Hindlimb muscle (tissue), 1 donor: ENCODE measurements at regions not wholly inside any gene's neighbourhood (a gene's known extent, or its start where the extent isn't known, plus 50 kb on each side); places are given as distances from the start of the nearest gene placed in this dataset.
A peak's percentile ranks its signal among the peaks of the same experiment; 100 is the strongest.
"Not testable (repeated sequence)": the region's sequence is repeated elsewhere in the genome, so short reads cannot be mapped to it uniquely, and the experiment has no call there.

ENCODE experiments used
- DNase-seq: peaks from one replicate; pipeline ENCODE4 v3.0.0-alpha.2; 2013

GRCh38 chr6:924661-925060 lies 231.7 kb upstream of the EXOC2 start:
- DNase-seq: no peak

GRCh38 chr6:921400-921799 lies 228.5 kb upstream of the EXOC2 start:
- no peak for DNase-seq

- DNase-seq: no peak
Measured at GRCh38 chr6:920512-920911, 227.6 kb upstream of the EXOC2 start.

- no peak for DNase-seq
Measured at GRCh38 chr6:919500-919899, 226.6 kb upstream of the EXOC2 start.

DNA sequence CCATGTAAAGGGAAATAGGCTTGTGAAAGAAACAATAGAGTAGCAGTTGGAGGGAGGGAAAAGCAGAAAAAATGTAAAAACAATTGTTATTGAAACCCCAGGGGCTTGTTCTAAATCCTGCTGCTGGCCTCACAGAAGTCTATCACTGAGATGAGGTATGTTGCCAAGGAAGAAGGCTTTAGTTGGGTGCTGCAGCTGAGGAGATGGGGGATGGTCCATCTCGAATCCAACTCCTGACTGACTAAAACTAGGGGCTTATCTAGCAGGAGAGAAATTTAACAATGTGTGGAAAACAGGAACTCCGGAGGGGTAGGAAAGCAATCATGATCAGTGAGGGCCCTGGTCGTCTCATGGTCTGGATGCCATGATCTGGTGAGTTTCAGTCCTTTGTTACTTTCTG lies 225.0 kb upstream of the EXOC2 start:
- DNase-seq: no peak

- DNase-seq: no peak
Measured at GRCh38 chr6:917296-917695, 224.4 kb upstream of the EXOC2 start.

- no peak for DNase-seq
Measured at GRCh38 chr6:916131-916530, 223.2 kb upstream of the EXOC2 start.

DNA sequence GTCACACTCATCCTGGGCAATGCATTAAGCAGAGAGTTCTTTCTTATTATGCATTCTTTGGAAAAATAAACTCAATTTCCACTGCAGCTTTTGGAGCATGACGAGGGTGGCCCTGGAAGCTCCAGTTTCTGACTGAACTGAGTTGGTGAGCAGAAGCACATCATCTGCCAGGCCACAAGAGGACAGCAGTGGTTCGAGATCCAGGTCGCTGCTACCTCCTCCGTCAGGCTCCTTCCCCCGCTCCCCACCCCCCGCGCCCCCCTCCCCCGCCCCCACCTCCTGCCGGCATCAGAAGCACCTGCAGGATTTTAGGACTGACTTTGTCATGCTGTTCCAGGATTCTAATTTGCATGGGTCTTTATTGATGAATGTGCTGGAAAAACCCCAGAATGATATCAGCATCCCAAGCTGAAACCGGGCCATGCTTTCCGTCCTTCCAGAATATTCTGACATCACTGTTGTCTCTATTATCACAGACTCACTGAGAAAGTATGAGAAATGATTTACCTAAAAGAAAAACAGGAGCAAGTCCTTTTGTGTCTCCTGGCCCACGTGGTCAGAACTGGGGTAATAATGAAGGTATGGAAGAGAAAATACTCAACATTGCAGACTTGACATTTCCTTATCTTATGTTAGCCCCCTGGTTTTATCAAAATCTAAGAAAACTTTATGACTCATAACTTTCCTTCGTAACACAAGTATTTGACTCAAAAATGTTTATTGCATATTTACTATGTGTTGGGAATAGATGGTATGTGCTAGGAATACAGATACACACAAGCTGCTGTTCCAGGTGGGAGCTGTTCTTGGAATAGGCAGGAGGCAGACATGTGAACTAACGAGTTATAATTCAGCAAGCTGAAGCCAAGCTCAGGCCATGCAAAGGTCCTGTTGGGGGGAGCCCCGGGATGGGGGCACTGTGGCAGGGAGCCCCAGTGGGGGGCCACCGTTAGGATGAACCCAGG lies 220.2 kb upstream of the EXOC2 start:
- peak; percentile 58 for DNase-seq

DNA sequence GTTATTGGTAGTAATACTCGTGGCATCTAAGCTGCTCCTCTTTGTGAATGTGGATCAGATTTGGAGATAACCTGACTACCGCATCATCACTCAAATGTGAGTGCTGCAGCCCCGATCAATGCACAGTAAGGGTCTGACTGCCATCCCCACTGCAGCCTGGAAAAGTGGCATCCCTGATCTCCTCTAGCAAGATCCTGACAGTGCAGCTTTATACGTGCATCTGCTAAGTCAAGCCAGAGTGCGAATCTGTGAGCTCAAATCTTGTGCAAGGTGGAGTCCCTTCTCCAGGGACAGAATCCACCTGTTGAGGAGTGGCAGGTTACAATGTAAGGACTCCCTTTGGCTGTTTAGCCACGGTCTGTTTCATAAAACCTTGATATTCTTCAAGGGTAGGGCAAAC lies 215.0 kb upstream of the EXOC2 start:
- no peak for DNase-seq

DNA sequence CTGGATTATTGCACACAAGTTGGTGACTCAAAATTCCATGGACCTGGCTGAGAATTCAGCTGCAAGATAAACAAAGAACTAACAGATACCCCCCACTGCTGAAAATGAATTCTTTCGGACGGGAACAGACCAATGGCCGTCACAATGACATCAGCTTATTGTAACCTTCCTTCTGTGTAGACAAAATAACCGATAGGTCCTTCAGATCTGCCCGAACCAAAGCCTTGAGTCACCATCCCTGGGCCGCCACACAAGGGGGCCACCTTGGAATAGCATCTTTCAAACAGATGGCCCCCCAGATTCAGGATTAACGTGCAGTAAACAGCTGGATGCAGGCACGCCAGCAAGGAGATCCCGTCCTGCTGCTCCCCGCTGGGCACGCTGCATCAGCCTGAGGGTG lies 214.0 kb upstream of the EXOC2 start:
- DNase-seq: no peak

GRCh38 chr6:905556-905955 lies 212.6 kb upstream of the EXOC2 start:
- no peak for DNase-seq

- no peak for DNase-seq
Measured at GRCh38 chr6:904994-905393, 212.1 kb upstream of the EXOC2 start.

DNA sequence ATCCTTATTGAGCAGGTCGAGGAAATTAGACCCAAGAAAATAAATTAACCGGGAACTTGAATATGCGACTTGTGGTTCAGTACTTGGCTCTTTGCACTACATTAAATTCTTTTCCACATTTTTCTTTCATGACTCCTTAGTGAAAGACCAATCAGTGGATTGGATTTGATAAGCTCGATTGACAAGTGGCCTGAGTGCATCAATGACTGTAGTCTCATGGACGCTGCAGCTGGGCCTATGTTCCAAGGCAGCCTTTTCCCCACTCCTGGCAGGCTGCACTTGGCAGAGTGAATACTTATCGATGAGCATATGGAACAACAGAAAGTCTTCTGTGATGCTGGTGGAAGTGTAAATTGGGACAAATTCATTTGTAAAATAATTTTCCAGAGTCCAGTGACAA lies 210.8 kb upstream of the EXOC2 start:
- DNase-seq: no peak

GRCh38 chr6:901696-902460 lies 208.9 kb upstream of the EXOC2 start:
- DNase-seq: no peak

GRCh38 chr6:900716-901605 lies 208.0 kb upstream of the EXOC2 start:
- no peak for DNase-seq

DNA sequence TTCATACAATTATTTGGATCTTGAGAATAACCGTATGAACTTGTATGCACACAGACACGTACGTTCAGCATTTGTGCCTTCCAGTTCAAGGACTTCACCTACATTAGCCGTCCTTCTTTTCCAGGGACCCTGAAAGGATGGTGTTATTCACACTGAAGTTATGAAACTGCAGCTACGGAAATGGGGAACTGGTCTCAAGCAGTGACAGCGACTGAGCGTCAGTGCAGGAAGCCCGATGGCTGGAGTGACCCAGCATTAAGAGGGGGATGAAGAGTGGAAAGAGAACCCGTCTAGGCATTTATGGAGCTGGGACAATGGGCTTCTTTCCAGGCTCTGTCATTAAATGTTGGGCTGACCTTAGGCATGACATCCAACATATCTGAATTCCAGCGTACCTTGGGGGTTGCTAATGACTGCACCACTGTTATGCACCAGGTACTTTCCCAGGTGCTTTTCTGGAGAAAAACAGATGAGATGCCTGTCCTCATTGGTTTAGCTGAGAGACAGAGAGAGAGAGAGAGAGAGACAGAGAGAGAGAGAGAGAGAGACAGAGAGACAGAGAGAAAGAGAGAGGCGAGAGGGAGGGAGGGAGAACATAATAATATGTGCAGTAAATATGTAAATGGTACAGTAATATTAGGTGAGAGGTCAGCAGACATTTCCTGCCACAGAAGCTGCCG lies 204.7 kb upstream of the EXOC2 start:
- no peak for DNase-seq

DNA sequence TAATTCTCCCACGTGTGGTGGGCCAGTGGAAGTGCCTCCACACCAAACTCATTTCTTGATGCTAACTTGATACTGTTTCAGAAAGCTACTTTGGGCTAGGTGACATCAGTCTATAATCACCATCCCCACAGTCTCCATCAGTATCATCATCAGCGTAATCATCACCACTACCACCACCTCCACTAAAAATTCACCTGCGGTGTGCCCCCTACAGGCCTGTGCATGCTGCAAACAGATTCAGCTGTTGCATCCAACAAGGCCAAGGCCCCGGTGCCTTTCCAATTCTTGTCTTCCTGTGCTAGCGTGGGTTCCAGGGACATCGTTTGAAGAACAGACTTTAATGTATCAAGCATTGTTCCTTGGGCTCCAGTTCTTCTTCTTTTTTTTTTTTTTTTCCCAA lies 201.3 kb upstream of the EXOC2 start:
- no peak for DNase-seq

DNA sequence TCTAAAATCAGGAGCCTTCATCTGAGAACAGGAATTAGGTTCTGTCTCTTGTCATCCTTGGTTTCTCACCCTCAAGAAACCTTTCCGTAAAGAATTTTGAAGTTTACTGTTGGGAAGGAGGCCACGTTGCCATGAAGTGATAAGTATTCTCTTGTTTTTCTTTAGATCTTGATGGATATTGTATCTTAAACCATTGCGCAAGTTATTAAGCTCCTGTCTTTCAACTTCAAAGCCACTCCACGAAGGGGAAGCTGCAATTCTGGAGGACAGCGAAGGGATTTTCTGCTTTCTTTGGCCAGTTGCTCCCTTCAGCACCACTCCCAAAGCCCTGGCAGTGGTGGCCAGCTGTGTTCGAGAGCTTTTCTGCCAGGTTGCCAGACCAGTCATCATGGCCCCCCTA lies 198.1 kb upstream of the EXOC2 start:
- no peak for DNase-seq

DNA sequence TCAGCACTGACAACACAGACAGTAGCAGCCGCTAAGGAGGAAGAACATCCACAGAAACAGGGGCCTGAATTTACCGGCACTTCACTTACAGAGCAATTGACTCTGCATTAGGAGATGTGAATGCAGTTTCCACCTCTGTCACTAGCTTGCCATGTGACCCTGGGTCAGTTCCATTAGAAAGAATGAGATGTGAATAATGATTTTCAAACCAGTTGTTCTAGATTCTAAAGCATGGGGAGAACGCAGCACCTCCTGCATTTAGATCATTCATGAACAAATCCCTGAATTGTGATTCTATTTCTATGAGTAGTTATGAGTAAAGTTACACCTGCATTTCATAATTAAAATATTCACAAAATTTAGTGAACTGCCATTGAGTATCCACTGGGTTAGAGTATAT lies 197.3 kb upstream of the EXOC2 start:
- no peak for DNase-seq

DNA sequence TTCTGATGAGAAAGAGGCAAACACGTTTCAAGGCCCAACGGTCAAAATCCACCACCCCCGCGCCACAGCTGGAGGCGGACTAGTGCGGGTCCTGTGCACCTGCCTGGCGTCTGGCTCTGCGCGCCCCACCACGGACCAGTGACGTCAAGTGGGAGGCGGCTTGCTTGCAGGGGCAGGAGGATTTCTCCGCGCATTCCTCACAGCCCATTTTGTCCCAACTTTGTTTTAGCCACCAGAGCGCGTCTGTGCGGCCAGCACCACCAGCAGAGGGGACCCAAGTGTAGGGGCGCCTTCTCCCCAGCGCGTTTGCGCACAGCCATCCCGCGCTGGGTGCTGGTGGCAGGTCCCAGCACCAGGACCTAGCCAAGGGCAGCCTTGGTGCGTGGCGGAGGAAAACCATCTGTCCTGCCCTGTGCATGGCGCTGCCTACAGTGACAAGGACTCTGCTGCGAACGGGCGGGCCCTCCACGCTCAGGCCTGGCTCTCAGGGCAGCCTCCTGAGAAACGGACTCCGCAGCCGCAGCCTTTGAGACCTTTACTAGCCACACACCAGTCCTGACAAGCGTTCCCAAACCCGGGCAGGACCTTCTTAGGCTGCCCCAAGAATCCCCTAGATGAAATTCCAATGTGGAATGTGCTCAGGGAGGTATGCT lies 194.8 kb upstream of the EXOC2 start:
- DNase-seq: no peak

GRCh38 chr6:886116-886515 lies 193.2 kb upstream of the EXOC2 start:
- not testable (repeated sequence) for DNase-seq
